IMR-90 (cell line): ENCODE measurements at regions not wholly inside any gene's neighbourhood (a gene's known extent, or its start where the extent isn't known, plus 50 kb on each side); places are given as distances from the start of the nearest gene placed in this dataset.

Source experiments
- ATAC-seq: fragments of 200-7000 bp; cut with Tn5 transposase; 2 replicates; pipeline ENCODE4 v1.9.1; 2020; ENCODE audit warnings: low read depth, mild to moderate bottlenecking, moderate library complexity
- BruUV-seq: library from RNA; stranded (reverse); fragments of 400-500 nt; replicated peaks from 2 replicates; lab custom pipeline; 2021; lab: Mats Ljungman, UMichigan
- CTCF ChIA-PET: fragments of 300-600 bp; formaldehyde crosslinking; extraction: SDS; loops from one replicate; lab custom pipeline; 2021; ENCODE audit warnings: antibody characterized with exemption; lab: Yijun Ruan, JAX
- POLR2A ChIA-PET: fragments of 300-600 bp; sonication (Branson Sonifier 250); formaldehyde crosslinking; loops from one replicate; lab custom pipeline; 2022; ENCODE audit warnings: antibody characterized with exemption; ENCODE audit not compliant: unreplicated experiment; lab: Charles Lee
- DNase-seq: peaks from one replicate; pipeline ENCODE4 v3.0.0; 2013
- H2AFZ ChIP-seq: replicated peaks from 2 replicates; pipeline ENCODE3; 2013; ENCODE audit warnings: low read length, mild to moderate bottlenecking; ENCODE audit not compliant: poor library complexity
- H2AK5ac ChIP-seq: 2 replicates; pipeline ENCODE4 v1.6.1; 2013; ENCODE audit warnings: low read depth, low read length, inconsistent platforms
- H2AK9ac ChIP-seq: replicated peaks from 2 replicates; pipeline ENCODE3; 2013; ENCODE audit warnings: mild to moderate bottlenecking, low read depth, low read length, moderate library complexity; ENCODE audit not compliant: poor library complexity
- H2BK120ac ChIP-seq: 2 replicates; pipeline ENCODE4 v1.6.1; 2013; ENCODE audit warnings: low read depth, low read length, inconsistent platforms
- H2BK15ac ChIP-seq: 3 replicates; pipeline ENCODE4 v1.6.1; 2013; ENCODE audit warnings: low read depth, low read length, inconsistent platforms
- H2BK20ac ChIP-seq: 2 replicates; pipeline ENCODE4 v1.6.1; 2013; ENCODE audit warnings: low read depth, mild to moderate bottlenecking, inconsistent platforms, low read length, moderate library complexity
- H2BK5ac ChIP-seq: 2 replicates; pipeline ENCODE4 v1.6.1; 2013; ENCODE audit warnings: mild to moderate bottlenecking, low read depth, low read length, inconsistent platforms; ENCODE audit not compliant: poor library complexity, severe bottlenecking
- H3K14ac ChIP-seq: replicated peaks from 2 replicates; pipeline ENCODE4 v1.6.1; 2013; ENCODE audit warnings: low read depth, low read length, inconsistent platforms
- H3K18ac ChIP-seq: 2 replicates; pipeline ENCODE4 v1.6.1; 2013; ENCODE audit warnings: low read depth, low read length, control low read depth
- H3K23ac ChIP-seq: 2 replicates; pipeline ENCODE4 v1.6.1; 2013; ENCODE audit warnings: low read depth, low read length, inconsistent platforms
- H3K27ac ChIP-seq: 2 replicates; pipeline ENCODE4 v1.5.1; 2013; ENCODE audit warnings: mild to moderate bottlenecking, control low read depth, low read length; ENCODE audit not compliant: insufficient read depth
- H3K27me3 ChIP-seq: 2 replicates; pipeline ENCODE4 v1.6.1; 2013; ENCODE audit warnings: low read length; ENCODE audit not compliant: control insufficient read depth, insufficient read depth
- H3K36me3 ChIP-seq: 2 replicates; pipeline ENCODE4 v1.6.1; 2013; ENCODE audit warnings: low read length, mixed read lengths; ENCODE audit not compliant: control insufficient read depth, insufficient read depth
- H3K4ac ChIP-seq: 2 replicates; pipeline ENCODE4 v1.6.1; 2013; ENCODE audit warnings: low read depth, low read length, inconsistent platforms
- H3K4me1 ChIP-seq: 2 replicates; pipeline ENCODE4 v1.6.1; 2013; ENCODE audit warnings: low read length, mixed read lengths; ENCODE audit not compliant: control insufficient read depth, insufficient read depth
- H3K4me2 ChIP-seq: 2 replicates; pipeline ENCODE4 v1.6.1; 2013; ENCODE audit warnings: low read depth, mild to moderate bottlenecking, control low read depth, low read length, moderate library complexity
- H3K4me3 ChIP-seq: 2 replicates; pipeline ENCODE4 v1.5.1; 2013; ENCODE audit warnings: low read depth, mild to moderate bottlenecking, control low read depth, low read length, moderate library complexity; ENCODE audit not compliant: insufficient read depth
- H3K56ac ChIP-seq: 2 replicates; pipeline ENCODE4 v1.6.1; 2013; ENCODE audit warnings: low read length, inconsistent platforms; ENCODE audit not compliant: insufficient read depth; ENCODE audit errors: extremely low read depth
- H3K79me1 ChIP-seq, 2 experiments: 2 replicates each; pipeline ENCODE4 v1.6.1; 2013; ENCODE audit warnings: low read length in 2 of 2, inconsistent platforms in 1 of 2, low read depth in 1 of 2
- H3K9ac ChIP-seq: 2 replicates; pipeline ENCODE4 v1.6.1; 2013; ENCODE audit warnings: low read depth, low read length, control low read depth
- H3K9me1 ChIP-seq: 2 replicates; pipeline ENCODE4 v1.6.1; 2013; ENCODE audit warnings: low read length, inconsistent platforms; ENCODE audit not compliant: insufficient read depth
- H3K9me3 ChIP-seq: 2 replicates; pipeline ENCODE4 v1.6.1; 2013; ENCODE audit warnings: low read length; ENCODE audit not compliant: control insufficient read depth, insufficient read depth
- H4K20me1 ChIP-seq: 2 replicates; pipeline ENCODE4 v1.6.1; 2013; ENCODE audit warnings: low read length, inconsistent platforms; ENCODE audit not compliant: insufficient read depth
- H4K5ac ChIP-seq: 2 replicates; pipeline ENCODE4 v1.6.1; 2013; ENCODE audit warnings: mild to moderate bottlenecking, low read depth, low read length, control low read depth
- H4K8ac ChIP-seq, 2 experiments: 2 replicates each; pipeline ENCODE4 v1.6.1; 2013; ENCODE audit warnings: low read depth in 2 of 2, low read length in 2 of 2, control low read depth in 1 of 2, inconsistent platforms in 1 of 2
- H4K91ac ChIP-seq: 2 replicates; pipeline ENCODE4 v1.6.1; 2013; ENCODE audit warnings: low read depth, low read length, inconsistent platforms; ENCODE audit not compliant: insufficient read depth
- MXI1 ChIP-seq: IDR thresholded peaks from 2 replicates; pipeline ENCODE4 v1.6.1; 2012; ENCODE audit warnings: low read depth, mild to moderate bottlenecking, low read length, moderate library complexity, borderline replicate concordance
- POLR2A ChIP-seq: IDR thresholded peaks from 2 replicates; pipeline ENCODE4 v1.6.1; 2012; ENCODE audit warnings: mild to moderate bottlenecking, low read depth, low read length
- dilution Hi-C: fragments of 300-500 bp; cut with HindIII; formaldehyde crosslinking; loops from one replicate; pipeline ENCODE4 v1.14.3; 2018; ENCODE audit warnings: low sequenced_read_pairs; ENCODE audit not compliant: unreplicated experiment
- in situ Hi-C: fragments of 300-500 bp; cut with MboI; formaldehyde crosslinking; loops from 3 replicates; pipeline ENCODE4 v1.14.3; 2019; ENCODE audit warnings: low sequenced_read_pairs, inconsistent platforms, mixed read lengths
- intact Hi-C: fragments of 100-400 bp; cut with micrococcal nuclease; formaldehyde crosslinking; loops from 2 replicates; pipeline ENCODE4 v1.10.0; 2022
- TF ChIP-seq, protein P1 (sequence below): fragments of 150-350 bp; IDR thresholded peaks from 2 replicates; pipeline ENCODE4 v1.6.1; 2016; ENCODE audit warnings: low read depth, mild to moderate bottlenecking, low read length, moderate library complexity, borderline replicate concordance

DNA sequence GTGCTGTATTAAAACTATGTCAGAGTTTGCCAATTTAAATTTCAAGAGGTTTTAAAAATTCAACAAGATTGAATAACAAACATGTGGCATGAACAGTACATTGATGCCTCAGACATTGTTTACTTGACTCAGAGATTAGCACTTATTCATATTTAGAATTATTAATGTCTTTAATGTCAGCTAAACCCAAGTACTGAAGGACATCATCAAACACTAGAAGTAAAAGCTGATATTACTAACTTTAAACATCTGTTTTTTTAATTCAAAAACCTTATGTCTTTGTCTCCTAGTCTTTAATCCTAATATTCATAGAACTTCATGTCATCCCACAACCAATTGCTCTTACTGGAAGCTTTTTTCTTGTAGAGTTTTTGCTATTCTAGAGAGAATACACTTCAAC is 406.2 kb upstream of the PCDH7 start:
- no peak overlapping the region for H2BK120ac ChIP-seq
- ATAC-seq (no peak), DNase-seq (no peak)
- no peak overlapping the region for H2BK5ac ChIP-seq
- dilution Hi-C loops: no loop called here
- no peak overlapping the region for H4K91ac ChIP-seq
- TF ChIP-seq, protein P1, sequence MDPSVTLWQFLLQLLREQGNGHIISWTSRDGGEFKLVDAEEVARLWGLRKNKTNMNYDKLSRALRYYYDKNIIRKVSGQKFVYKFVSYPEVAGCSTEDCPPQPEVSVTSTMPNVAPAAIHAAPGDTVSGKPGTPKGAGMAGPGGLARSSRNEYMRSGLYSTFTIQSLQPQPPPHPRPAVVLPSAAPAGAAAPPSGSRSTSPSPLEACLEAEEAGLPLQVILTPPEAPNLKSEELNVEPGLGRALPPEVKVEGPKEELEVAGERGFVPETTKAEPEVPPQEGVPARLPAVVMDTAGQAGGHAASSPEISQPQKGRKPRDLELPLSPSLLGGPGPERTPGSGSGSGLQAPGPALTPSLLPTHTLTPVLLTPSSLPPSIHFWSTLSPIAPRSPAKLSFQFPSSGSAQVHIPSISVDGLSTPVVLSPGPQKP: no peak
- no peak for TF ChIP-seq POLR2A
- no peak for TF ChIP-seq MXI1
- no peak overlapping the region for H2AK5ac ChIP-seq
- no peak overlapping the region for H3K27ac ChIP-seq
- no peak overlapping the region for H4K8ac ChIP-seq
- no peak overlapping the region for H2AK9ac ChIP-seq
- H3K9me1 ChIP-seq: no peaks in the 10 kb centered on the region
- no peaks in the 10 kb centered on the region for H3K36me3 ChIP-seq
- H2BK15ac ChIP-seq: no peak overlapping the region
- BruUV-seq: no TSS peak
- no peak overlapping the region for H4K5ac ChIP-seq
- H3K4ac ChIP-seq: no peak overlapping the region
- H3K18ac ChIP-seq: no peak overlapping the region
- H3K79me1 ChIP-seq: no peaks in the 10 kb centered on the region
- H3K14ac ChIP-seq: no peak overlapping the region
- H3K56ac ChIP-seq: no peak overlapping the region
- intact Hi-C loops: no loop called here
- H2BK20ac ChIP-seq: no peak overlapping the region
- no peak overlapping the region for H3K4me2 ChIP-seq
- no peak overlapping the region for H3K23ac ChIP-seq
- H3K4me3 ChIP-seq: no peak overlapping the region
- no peak overlapping the region for H2AFZ ChIP-seq
- CTCF ChIA-PET: no interaction called here
- in situ Hi-C loops: no loop called here
- no peaks in the 10 kb centered on the region for H4K20me1 ChIP-seq
- no peaks in the 10 kb centered on the region for H3K4me1 ChIP-seq
- H3K9ac ChIP-seq: no peak overlapping the region
- 0 out of 2 replicates have a peak, but pooled peaks cover 2% of the 10 kb centered on the region for H3K9me3 ChIP-seq
- POLR2A ChIA-PET: no interaction called here
- H3K27me3 ChIP-seq: no peaks in the 10 kb centered on the region
